AG09319 (cell line): ENCODE measurements at regions not wholly inside any gene's neighbourhood (a gene's known extent, or its start where the extent isn't known, plus 50 kb on each side); places are given as distances from the start of the nearest gene placed in this dataset.

ENCODE experiments used
- DNase-seq: peaks from one replicate; pipeline ENCODE4 v3.0.0-alpha.2; 2010; ENCODE audit warnings: low read depth; ENCODE audit errors: extremely low read depth
- CTCF ChIP-seq: IDR thresholded peaks from 2 replicates; pipeline ENCODE4 v1.5.1; 2011; ENCODE audit warnings: low read depth, mild to moderate bottlenecking, inconsistent platforms, low read length, moderate library complexity

GRCh38 chr10:60675236-60675635 lies 103.0 kb upstream of the CDK1 start:
- no peak for TF ChIP-seq CTCF

GRCh38 chr10:60669501-60669900 lies 108.8 kb upstream of the CDK1 start:
- DNase-seq: no peak
- TF ChIP-seq CTCF: no peak

More at GRCh38 chr10:60675236-60675635, 103.0 kb upstream of the CDK1 start:
- no peak for DNase-seq

DNA sequence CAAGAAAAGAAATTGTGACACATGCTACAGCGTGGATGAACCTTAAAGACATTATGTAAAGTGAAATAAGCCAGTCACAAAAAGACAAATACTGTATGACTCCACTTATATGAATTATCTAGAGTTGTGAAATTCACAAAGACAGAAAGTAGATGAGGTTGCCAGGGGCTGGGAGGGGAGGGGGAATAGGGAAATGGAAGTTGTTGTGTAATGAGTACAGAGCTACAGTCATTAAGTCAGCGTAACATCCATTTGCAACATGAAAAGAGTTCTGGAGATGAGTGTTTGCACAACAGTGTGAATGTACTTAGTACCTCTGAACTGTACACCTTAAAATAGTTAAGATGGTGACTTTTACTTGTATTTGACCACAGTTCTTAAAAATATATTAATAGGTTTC lies 112.1 kb upstream of the CDK1 start:
- no peak for TF ChIP-seq CTCF
- DNase-seq: no peak

GRCh38 chr10:60664859-60665258 lies 113.4 kb upstream of the CDK1 start:
- no peak for DNase-seq

DNA sequence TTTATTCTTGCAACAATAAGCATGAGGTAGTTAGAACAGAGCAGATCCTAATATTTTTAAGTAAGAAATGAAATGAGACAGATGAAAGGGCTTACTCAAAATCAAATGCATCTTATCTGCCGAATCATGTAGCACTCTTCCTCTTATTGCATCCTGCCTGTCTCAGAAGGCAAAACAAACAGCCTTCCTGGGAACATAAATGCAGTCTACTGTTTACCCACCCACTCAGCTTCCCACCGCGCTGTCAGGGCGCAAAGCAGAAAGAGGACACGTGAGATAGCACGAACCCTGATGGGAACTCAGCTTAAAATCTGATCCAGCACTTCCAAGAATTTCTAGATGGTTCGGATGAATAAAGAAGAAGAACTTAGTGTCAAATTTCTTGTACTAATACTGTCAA lies 114.4 kb upstream of the CDK1 start:
- no peak for DNase-seq
- TF ChIP-seq CTCF: no peak

More at GRCh38 chr10:60664859-60665258, 113.4 kb upstream of the CDK1 start:
- TF ChIP-seq CTCF: no peak

- no peak for TF ChIP-seq CTCF
These were observed 115.2 kb upstream of the CDK1 start for GRCh38 chr10:60662917-60663614.

GRCh38 chr10:60661637-60662036 lies 116.6 kb upstream of the CDK1 start:
- no peak for DNase-seq
- TF ChIP-seq CTCF: no peak

More at GRCh38 chr10:60662917-60663614, 115.2 kb upstream of the CDK1 start:
- DNase-seq: no peak
